ENCODE measurements at regions not wholly inside any gene's neighbourhood (a gene's known extent, or its start where the extent isn't known, plus 50 kb on each side); places are given as distances from the start of the nearest gene placed in this dataset.

GRCh38 chr16:77548151-77548550, 113.3 kb upstream of the ADAMTS18 start (continued):
- TF ChIP-seq CTCF (IDR thresholded peaks at IDR 0.05; ENCODE audit: control extremely low read depth in 1 of 3, insufficient read depth in 1 of 3, low read depth in 1 of 3, low read length in 3 of 3): no peak
- TF ChIP-seq SIRT6 (IDR thresholded peaks at IDR 0.05; ENCODE audit: low read length): no peak
- TF ChIP-seq ATF3 (IDR thresholded peaks at IDR 0.05; ENCODE audit: insufficient read depth, low read depth, low read length): no peak
- no peak for TF ChIP-seq POU5F1 (IDR thresholded peaks at IDR 0.05; ENCODE audit: low read depth, low read length)
- TF ChIP-seq KDM4A (IDR thresholded peaks at IDR 0.05; ENCODE audit: low read depth, low read length, severe bottlenecking): no peak
- TF ChIP-seq EP300 (IDR thresholded peaks at IDR 0.05; ENCODE audit: borderline replicate concordance in 1 of 2, low read depth in 2 of 2, low read length in 2 of 2): no peak

Data from H1 (cell line).